HepG2 (cell line): ENCODE measurements at regions not wholly inside any gene's neighbourhood (a gene's known extent, or its start where the extent isn't known, plus 50 kb on each side); places are given as distances from the start of the nearest gene placed in this dataset.

ENCODE experiments used
- ATAC-seq: fragments of 200-7000 bp; cut with Tn5 transposase; 3 replicates; pipeline ENCODE4 v1.9.1; 2020; ENCODE audit warnings: mild to moderate bottlenecking, moderate library complexity
- BruUV-seq: library from RNA; stranded (reverse); fragments of 400-500 nt; replicated peaks from 2 replicates; lab custom pipeline; 2021; lab: Mats Ljungman, UMichigan
- CTCF ChIA-PET: fragments of 300-600 bp; formaldehyde crosslinking; extraction: SDS; loops from one replicate; lab custom pipeline; 2021; ENCODE audit warnings: low total read pairs, inconsistent platforms, low intra/inter-chr PET ratio; lab: Yijun Ruan, JAX
- POLR2A ChIA-PET: fragments of 350-600 bp; sonication (Branson Sonifier 250); formaldehyde crosslinking; loops from one replicate; lab custom pipeline; 2020; ENCODE audit warnings: antibody characterized with exemption, inconsistent platforms; lab: Yijun Ruan, JAX
- DNase-seq: peaks from one replicate; pipeline ENCODE4 v3.0.0-alpha.2; 2015; ENCODE audit warnings: low spot score
- FAIRE-seq: peaks from 3 replicates; lab custom pipeline; 2011; peaks lifted over from hg19 to GRCh38; lab: Jason Lieb, UNC
- H2AFZ ChIP-seq: one replicate; pipeline ENCODE4 v1.6.1; 2011; ENCODE audit warnings: low read length, inconsistent platforms
- H3K27ac ChIP-seq: fragments of 300-600 bp; 3 replicates; pipeline ENCODE4 v1.8.0; 2011; ENCODE audit warnings: mixed run types, mild to moderate bottlenecking, mixed read lengths, low read length, inconsistent platforms; ENCODE audit not compliant: insufficient read depth; ENCODE audit errors: extremely low read length
- H3K27me3 ChIP-seq, 2 experiments: fragments of 200-600 bp in 1 of 2; 2 replicates in 1 of 2; 3 replicates in 1 of 2; pipeline versions ENCODE4 v1.6.0 to v1.8.0; 2011; ENCODE audit warnings: low read length in 2 of 2, mild to moderate bottlenecking in 2 of 2, moderate library complexity in 2 of 2, inconsistent platforms in 1 of 2; ENCODE audit not compliant: insufficient read depth in 2 of 2, control insufficient read depth in 1 of 2
- H3K36me3 ChIP-seq, 2 experiments: fragments of 200-600 bp in 1 of 2; replicated peaks in 1 of 2; 2 replicates in 1 of 2; 3 replicates in 1 of 2; pipeline versions ENCODE4 v1.5.1 to v1.8.0; 2011; ENCODE audit warnings: low read length in 2 of 2, inconsistent platforms in 1 of 2; ENCODE audit not compliant: insufficient read depth in 2 of 2, control insufficient read depth in 1 of 2
- H3K4me1 ChIP-seq: 2 replicates; pipeline ENCODE4 v1.5.1; 2012; ENCODE audit warnings: low read length, inconsistent platforms; ENCODE audit not compliant: insufficient read depth
- H3K4me2 ChIP-seq: 2 replicates; pipeline ENCODE4 v1.6.0; 2011; ENCODE audit warnings: low read depth, low read length, inconsistent platforms
- H3K4me3 ChIP-seq, 3 experiments: fragments of 200-600 bp in 1 of 3; sonication (generic), shearing (Covaris generic) in 1 of 3; replicated peaks in 1 of 3; 2 replicates each; pipeline ENCODE4 v1.5.1; 2011 to 2016; ENCODE audit warnings: low read length in 3 of 3, inconsistent platforms in 2 of 3, low read depth in 2 of 3, mild to moderate bottlenecking in 2 of 3, control low read depth in 1 of 3, mixed read lengths in 1 of 3; ENCODE audit not compliant: insufficient read depth in 1 of 3
- H3K79me2 ChIP-seq: one replicate; pipeline ENCODE4 v1.6.1; 2011; ENCODE audit warnings: low read length, inconsistent platforms; ENCODE audit not compliant: insufficient read depth
- H3K9ac ChIP-seq: 2 replicates; pipeline ENCODE4 v1.6.0; 2011; ENCODE audit warnings: mild to moderate bottlenecking, low read depth, low read length, inconsistent platforms; ENCODE audit not compliant: insufficient read depth
- H3K9me3 ChIP-seq: 2 replicates; pipeline ENCODE4 v1.5.1; 2012; ENCODE audit warnings: mild to moderate bottlenecking, low read length
- H4K20me1 ChIP-seq: 2 replicates; pipeline ENCODE4 v1.6.0; 2011; ENCODE audit warnings: inconsistent platforms, mild to moderate bottlenecking, low read length, moderate library complexity; ENCODE audit not compliant: insufficient read depth
- SALL2 ChIP-seq: sonication (generic); formaldehyde crosslinking; IDR thresholded peaks from 2 replicates; pipeline ENCODE4 v1.8.1; 2023; ENCODE audit warnings: mild to moderate bottlenecking, missing genetic modification reagents, inconsistent platforms
- SATB2 ChIP-seq: sonication (generic); formaldehyde crosslinking; IDR thresholded peaks from 2 replicates; pipeline ENCODE4 v1.5.0; 2020; ENCODE audit warnings: missing genetic modification reagents
- ZBTB38 ChIP-seq: sonication (generic); formaldehyde crosslinking; IDR thresholded peaks from 2 replicates; pipeline ENCODE4 v1.5.1; 2020; ENCODE audit warnings: mild to moderate bottlenecking, missing genetic modification reagents
- ZNF329 ChIP-seq: sonication (generic); formaldehyde crosslinking; IDR thresholded peaks from 2 replicates; pipeline ENCODE4 v1.9.0; 2021; ENCODE audit warnings: low read depth, mild to moderate bottlenecking, missing genetic modification reagents
- WGBS: methylation state at CpG from one replicate; pipeline ENCODE4 v1.1.6; 2017; ENCODE audit warnings: low lambda C conversion rate; 5-methylcytosine and 5-hydroxymethylcytosine counted together
- in situ Hi-C: cut with HindIII; loops from 2 replicates; pipeline ENCODE4 v1.10.0; 2017; ENCODE audit warnings: low pct_unique_long_range_greater_than_20kb; ENCODE audit not compliant: extremely low pct_ligation_motif_present
- intact Hi-C: fragments of 100-400 bp; cut with micrococcal nuclease; formaldehyde crosslinking; loops from one replicate; pipeline ENCODE4 v1.10.0; 2022; ENCODE audit not compliant: unreplicated experiment
- TF ChIP-seq, protein P1 (sequence below): sonication (generic); formaldehyde crosslinking; IDR thresholded peaks from 2 replicates; pipeline ENCODE4 v1.4.0; 2020; ENCODE audit warnings: missing genetic modification reagents, borderline replicate concordance
- TF ChIP-seq, protein P2 (sequence below): sonication (generic); formaldehyde crosslinking; IDR thresholded peaks from 2 replicates; pipeline ENCODE4 v1.4.0; 2020; ENCODE audit warnings: low read depth, mild to moderate bottlenecking, missing genetic modification reagents

DNA sequence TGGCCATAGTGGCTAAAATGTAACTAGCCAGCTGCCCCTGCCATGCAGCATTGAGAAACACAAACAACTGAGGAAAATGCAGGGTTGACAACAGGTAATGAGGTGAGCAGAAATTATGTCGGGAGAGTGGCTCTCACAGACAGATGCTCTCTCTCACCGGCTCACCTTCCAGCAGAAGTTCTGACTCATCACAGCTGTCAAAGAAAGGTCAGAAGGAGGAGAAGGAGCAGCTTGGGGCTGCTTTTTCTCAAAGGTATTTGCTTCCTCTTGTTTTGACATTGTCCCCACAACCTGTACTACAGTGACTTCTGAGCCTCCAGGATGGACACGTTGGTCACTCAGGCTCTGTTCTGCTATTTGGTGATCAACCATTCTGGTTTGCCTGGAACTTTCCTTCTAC lies 190.5 kb upstream of the HEY2 start (continued):
- TF ChIP-seq, protein P1, sequence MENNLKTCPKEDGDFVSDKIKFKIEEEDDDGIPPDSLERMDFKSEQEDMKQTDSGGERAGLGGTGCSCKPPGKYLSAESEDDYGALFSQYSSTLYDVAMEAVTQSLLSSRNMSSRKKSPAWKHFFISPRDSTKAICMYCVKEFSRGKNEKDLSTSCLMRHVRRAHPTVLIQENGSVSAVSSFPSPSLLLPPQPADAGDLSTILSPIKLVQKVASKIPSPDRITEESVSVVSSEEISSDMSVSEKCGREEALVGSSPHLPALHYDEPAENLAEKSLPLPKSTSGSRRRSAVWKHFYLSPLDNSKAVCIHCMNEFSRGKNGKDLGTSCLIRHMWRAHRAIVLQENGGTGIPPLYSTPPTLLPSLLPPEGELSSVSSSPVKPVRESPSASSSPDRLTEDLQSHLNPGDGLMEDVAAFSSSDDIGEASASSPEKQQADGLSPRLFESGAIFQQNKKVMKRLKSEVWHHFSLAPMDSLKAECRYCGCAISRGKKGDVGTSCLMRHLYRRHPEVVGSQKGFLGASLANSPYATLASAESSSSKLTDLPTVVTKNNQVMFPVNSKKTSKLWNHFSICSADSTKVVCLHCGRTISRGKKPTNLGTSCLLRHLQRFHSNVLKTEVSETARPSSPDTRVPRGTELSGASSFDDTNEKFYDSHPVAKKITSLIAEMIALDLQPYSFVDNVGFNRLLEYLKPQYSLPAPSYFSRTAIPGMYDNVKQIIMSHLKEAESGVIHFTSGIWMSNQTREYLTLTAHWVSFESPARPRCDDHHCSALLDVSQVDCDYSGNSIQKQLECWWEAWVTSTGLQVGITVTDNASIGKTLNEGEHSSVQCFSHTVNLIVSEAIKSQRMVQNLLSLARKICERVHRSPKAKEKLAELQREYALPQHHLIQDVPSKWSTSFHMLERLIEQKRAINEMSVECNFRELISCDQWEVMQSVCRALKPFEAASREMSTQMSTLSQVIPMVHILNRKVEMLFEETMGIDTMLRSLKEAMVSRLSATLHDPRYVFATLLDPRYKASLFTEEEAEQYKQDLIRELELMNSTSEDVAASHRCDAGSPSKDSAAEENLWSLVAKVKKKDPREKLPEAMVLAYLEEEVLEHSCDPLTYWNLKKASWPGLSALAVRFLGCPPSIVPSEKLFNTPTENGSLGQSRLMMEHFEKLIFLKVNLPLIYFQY: no peak
- TF ChIP-seq, protein P2, sequence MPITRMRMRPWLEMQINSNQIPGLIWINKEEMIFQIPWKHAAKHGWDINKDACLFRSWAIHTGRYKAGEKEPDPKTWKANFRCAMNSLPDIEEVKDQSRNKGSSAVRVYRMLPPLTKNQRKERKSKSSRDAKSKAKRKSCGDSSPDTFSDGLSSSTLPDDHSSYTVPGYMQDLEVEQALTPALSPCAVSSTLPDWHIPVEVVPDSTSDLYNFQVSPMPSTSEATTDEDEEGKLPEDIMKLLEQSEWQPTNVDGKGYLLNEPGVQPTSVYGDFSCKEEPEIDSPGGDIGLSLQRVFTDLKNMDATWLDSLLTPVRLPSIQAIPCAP (CRISPR knock-in tag): no peak
- no peak for TF ChIP-seq SATB2 (CRISPR knock-in tag)
- TF ChIP-seq ZNF329 (CRISPR knock-in tag): no peak
- TF ChIP-seq SALL2 (CRISPR knock-in tag): no peak

GRCh38 chr6:125562156-125562555 lies 187.3 kb upstream of the HEY2 start:
- CTCF ChIA-PET: no interaction called here
- H3K79me2 ChIP-seq: no peaks in the 10 kb centered on the region

More at GRCh38 chr6:125562156-125562555, 187.3 kb upstream of the HEY2 start:
- Histone ChIP-seq H4K20me1 (no peaks in the 10 kb centered on the region), H2AFZ (no peak overlapping the region), H3K27ac (no peak overlapping the region), H3K4me1 (no peaks in the 10 kb centered on the region), H3K27me3 (0 out of 5 replicates have a peak, but pooled peaks cover 0 to 1% of the 10 kb centered on the region in 2 experiments)
- in situ Hi-C loops: no loop called here
- no peak for ATAC-seq
- intact Hi-C loops: no loop called here
- POLR2A ChIA-PET: no interaction called here
- DNase-seq: no peak
- WGBS: 57% methylated on average over 1 of the region's 1 CpG
- BruUV-seq: no TSS peak
- no peak for FAIRE-seq
- no peak for TF ChIP-seq ZBTB38 (CRISPR knock-in tag)
- TF ChIP-seq, all 625 proteins: peak for 0
- Histone ChIP-seq H3K36me3 (no peaks in the 10 kb centered on the region), H3K9me3 (no peaks in the 10 kb centered on the region), H3K9ac (no peak overlapping the region), H3K4me3 (no peak overlapping the region), H3K4me2 (no peak overlapping the region)
